Stomach (tissue), 8 donors: ENCODE measurements at regions not wholly inside any gene's neighbourhood (a gene's known extent, or its start where the extent isn't known, plus 50 kb on each side); places are given as distances from the start of the nearest gene placed in this dataset.

Experiments
- DNase-seq, 2 donors: peaks; one replicate each; pipeline versions ENCODE4 v3.0.0 to v3.0.0-alpha.2; 2013 to 2019
- H3K27ac ChIP-seq, 5 donors: fragments of 200-600 bp in 4 of 5; sonication (generic) in 4 of 5; one replicate each; pipeline ENCODE4 v1.5.1; 2013 to 2019; ENCODE audit warnings: mild to moderate bottlenecking in 1 of 5, moderate library complexity in 1 of 5
- H3K27me3 ChIP-seq, 3 donors: fragments of 200-600 bp; sonication (generic); one replicate each; pipeline ENCODE4 v1.5.1; 2017 to 2019; ENCODE audit warnings: mixed run types in 1 of 3
- H3K36me3 ChIP-seq, 4 donors: fragments of 200-600 bp; sonication (generic); 1 replicate in 3 of 4; 2 replicates in 1 of 4; pipeline ENCODE4 v1.5.1; 2016 to 2019
- H3K4me1 ChIP-seq, 4 donors: fragments of 200-600 bp; sonication (generic); one replicate each; pipeline ENCODE4 v1.5.1; 2016 to 2019
- H3K4me3 ChIP-seq, 4 donors: fragments of 200-600 bp; sonication (generic) in 3 of 4; one replicate each; pipeline ENCODE4 v1.5.1; 2016 to 2019; ENCODE audit warnings: mild to moderate bottlenecking in 1 of 4
- H3K9me3 ChIP-seq, 4 donors: fragments of 200-600 bp; sonication (generic); one replicate each; pipeline ENCODE4 v1.5.1; 2016 to 2019
- CTCF ChIP-seq, 7 experiments: fragments of 450-650 bp in 4 of 7; fragments of 200-600 bp in 3 of 7; sonication (generic) in 3 of 7; IDR thresholded peaks; one replicate each; pipeline ENCODE4 v1.5.1; 2016 to 2019; ENCODE audit warnings: antibody characterized with exemption in 7 of 7, control low read depth in 2 of 7, mild to moderate bottlenecking in 1 of 7
- EP300 ChIP-seq: sonication (generic); formaldehyde crosslinking; IDR thresholded peaks from one replicate; pipeline ENCODE4 v1.6.1; 2017; ENCODE audit warnings: antibody characterized with exemption
- POLR2A ChIP-seq, 4 donors: fragments of 450-650 bp; IDR thresholded peaks; one replicate each; pipeline ENCODE4 v1.6.1; 2016; ENCODE audit warnings: antibody characterized with exemption in 4 of 4, control low read depth in 2 of 4, mild to moderate bottlenecking in 1 of 4, moderate library complexity in 1 of 4
- POLR2AphosphoS5 ChIP-seq, 3 donors: sonication (generic); formaldehyde crosslinking; IDR thresholded peaks; one replicate each; pipeline ENCODE4 v1.6.1; 2016; ENCODE audit warnings: antibody characterized with exemption in 3 of 3
- WGBS, 5 donors: extraction: QIAGEN DNeasy Blood & Tissue Kit in 3 of 5; methylation state at CpG; one replicate each; pipeline versions ENCODE4 v1.1.5 to v1.1.7; 2013 to 2018; 5-methylcytosine and 5-hydroxymethylcytosine counted together
- intact Hi-C: fragments of 100-400 bp; cut with DNase I; formaldehyde crosslinking; loops from one replicate; pipeline ENCODE4 v1.15.1; 2023; ENCODE audit warnings: low total_unique reads
- donor health status: healthy with polysubstance abuse.
- donor health status: Bipolar disorder and iron deficiency.
- donor health status: healthy.

- DNase-seq = no peak
- intact Hi-C loops = no loop called here
- H3K27ac ChIP-seq = no peak overlapping the region
These were observed 86.7 kb upstream of the THBS2 start for GRCh38 chr6:169340395-169340794.

GRCh38 chr6:169339731-169340309, 86.2 kb upstream of the THBS2 start:
- DNase-seq = peak in 1 of 2 donors; percentile 45
- peaks cover 0 to 4% (median 0%) of the 10 kb centered on the region in 4 donors for H3K4me1 ChIP-seq
- 33 to 64% (median 46%) methylated on average over 12 of the region's 12 CpGs for WGBS, 5 donors
- TF ChIP-seq EP300 = no peak
- no peak for TF ChIP-seq POLR2AphosphoS5 (IDR thresholded peaks at IDR 0.05)
- TF ChIP-seq CTCF (IDR thresholded peaks at IDR 0.05) = no peak
- TF ChIP-seq POLR2A (IDR thresholded peaks at IDR 0.05) = no peak
- H3K27me3 ChIP-seq = no peaks in the 10 kb centered on the region
- no peak overlapping the region for H3K4me3 ChIP-seq
- no peak overlapping the region for H3K27ac ChIP-seq
- no peaks in the 10 kb centered on the region for H3K36me3 ChIP-seq
- intact Hi-C loops = no loop called here
- no peaks in the 10 kb centered on the region for H3K9me3 ChIP-seq

More at GRCh38 chr6:169340395-169340794, 86.7 kb upstream of the THBS2 start:
- no peak overlapping the region for H3K4me3 ChIP-seq
- H3K36me3 ChIP-seq = no peaks in the 10 kb centered on the region
- no peak for TF ChIP-seq POLR2A (IDR thresholded peaks at IDR 0.05)
- TF ChIP-seq EP300 = no peak
- no peak for TF ChIP-seq CTCF (IDR thresholded peaks at IDR 0.05)
- TF ChIP-seq POLR2AphosphoS5 (IDR thresholded peaks at IDR 0.05) = no peak
- H3K4me1 ChIP-seq = peaks cover 0 to 4% (median 0%) of the 10 kb centered on the region in 4 donors
- H3K27me3 ChIP-seq = no peaks in the 10 kb centered on the region
- H3K9me3 ChIP-seq = peaks cover 0 to under 1% (median 0%) of the 10 kb centered on the region in 4 donors
- WGBS, 5 donors = 78 to 89% (median 87%) methylated on average over 17 to 20 of the region's 20 CpGs

- H3K4me3 ChIP-seq = no peak overlapping the region
- no peaks in the 10 kb centered on the region for H3K36me3 ChIP-seq
- H3K9me3 ChIP-seq = no peaks in the 10 kb centered on the region
- DNase-seq = no peak
- H3K4me1 ChIP-seq = peaks cover 0 to 4% (median 0%) of the 10 kb centered on the region in 4 donors
- H3K27me3 ChIP-seq = no peaks in the 10 kb centered on the region
- intact Hi-C loops = no loop called here
- TF ChIP-seq POLR2AphosphoS5 (IDR thresholded peaks at IDR 0.05) = no peak
- no peak for TF ChIP-seq EP300
- no peak for TF ChIP-seq CTCF (IDR thresholded peaks at IDR 0.05)
- TF ChIP-seq POLR2A (IDR thresholded peaks at IDR 0.05) = no peak
- no peak overlapping the region for H3K27ac ChIP-seq
- WGBS, 5 donors = 35 to 74% (median 42%) methylated on average over 9 of the region's 9 CpGs
These were observed 85.4 kb upstream of the THBS2 start for GRCh38 chr6:169339025-169339424.

GRCh38 chr6:169337886-169338445, 84.3 kb upstream of the THBS2 start:
- no peaks in the 10 kb centered on the region for H3K27me3 ChIP-seq
- TF ChIP-seq POLR2A (IDR thresholded peaks at IDR 0.05) (no peak), CTCF (IDR thresholded peaks at IDR 0.05) (no peak), EP300 (no peak), POLR2AphosphoS5 (IDR thresholded peaks at IDR 0.05) (no peak)
- no peaks in the 10 kb centered on the region for H3K9me3 ChIP-seq
- 87 to 93% (median 89%) methylated on average over 11 of the region's 11 CpGs for WGBS, 5 donors
- H3K27ac ChIP-seq = no peak overlapping the region
- no peak for DNase-seq
- H3K4me3 ChIP-seq = no peak overlapping the region
- H3K36me3 ChIP-seq = no peaks in the 10 kb centered on the region
- peaks cover 0 to 4% (median 0%) of the 10 kb centered on the region in 4 donors for H3K4me1 ChIP-seq
- intact Hi-C loops = no loop called here
